GM18520 (cell line): ENCODE measurements at regions not wholly inside any gene's neighbourhood (a gene's known extent, or its start where the extent isn't known, plus 50 kb on each side); places are given as distances from the start of the nearest gene placed in this dataset.

Source experiments
- ATAC-seq: cut with Tn5 transposase; IDR thresholded peaks from one replicate; pipeline ENCODE4 v1.9.1; 2021; ENCODE audit not compliant: unreplicated experiment

GRCh38 chr4:4606321-4606720 is 64.5 kb upstream of the STX18 start:
- ATAC-seq, result no peak

- ATAC-seq, result no peak
Observed at GRCh38 chr4:4605849-4606248, 64.0 kb upstream of the STX18 start.

GRCh38 chr4:4603592-4603991 is 61.7 kb upstream of the STX18 start:
- no peak for ATAC-seq

GRCh38 chr4:4603067-4603466 is 61.2 kb upstream of the STX18 start:
- no peak for ATAC-seq

GRCh38 chr4:4602468-4602867 is 60.6 kb upstream of the STX18 start:
- no peak for ATAC-seq

- no peak for ATAC-seq
Observed at GRCh38 chr4:4601803-4602369, 60.0 kb upstream of the STX18 start.

GRCh38 chr4:4599481-4600275 is 57.8 kb upstream of the STX18 start:
- no peak for ATAC-seq

GRCh38 chr4:4598851-4599411 is 57.1 kb upstream of the STX18 start:
- no peak for ATAC-seq

- no peak for ATAC-seq
Observed at GRCh38 chr4:4596720-4597119, 54.9 kb upstream of the STX18 start.

GRCh38 chr4:4595252-4595651 is 53.4 kb upstream of the STX18 start:
- no peak for ATAC-seq

- no peak for ATAC-seq
Observed at GRCh38 chr4:4594285-4594920, 52.6 kb upstream of the STX18 start.

GRCh38 chr4:4593596-4594284 is 51.9 kb upstream of the STX18 start:
- no peak for ATAC-seq

- ATAC-seq, result no peak
Observed at GRCh38 chr4:4592414-4592813, 50.6 kb upstream of the STX18 start.
